ENCODE measurements at regions not wholly inside any gene's neighbourhood (a gene's known extent, or its start where the extent isn't known, plus 50 kb on each side); places are given as distances from the start of the nearest gene placed in this dataset.

DNA sequence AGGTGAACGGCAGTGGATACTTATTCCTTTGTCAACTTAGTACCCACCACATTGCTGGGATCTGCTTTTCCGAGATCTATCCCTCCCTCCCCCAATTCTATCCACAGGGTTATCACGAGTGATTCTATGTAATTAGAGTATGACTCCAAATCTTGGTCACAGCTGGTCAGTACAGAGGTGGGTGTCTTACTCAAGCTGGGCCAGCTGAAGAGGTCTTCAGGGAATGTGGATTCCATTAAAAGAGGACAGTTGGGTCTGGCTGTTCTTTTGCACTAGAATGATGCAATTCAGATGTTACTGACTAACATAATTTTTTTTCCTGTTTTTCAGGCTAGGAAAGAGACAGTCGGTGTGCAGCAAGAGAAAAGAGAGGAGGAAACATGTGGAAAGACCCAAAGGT, 92.3 kb downstream of the HS3ST1 start:
- TF ChIP-seq, protein P1, sequence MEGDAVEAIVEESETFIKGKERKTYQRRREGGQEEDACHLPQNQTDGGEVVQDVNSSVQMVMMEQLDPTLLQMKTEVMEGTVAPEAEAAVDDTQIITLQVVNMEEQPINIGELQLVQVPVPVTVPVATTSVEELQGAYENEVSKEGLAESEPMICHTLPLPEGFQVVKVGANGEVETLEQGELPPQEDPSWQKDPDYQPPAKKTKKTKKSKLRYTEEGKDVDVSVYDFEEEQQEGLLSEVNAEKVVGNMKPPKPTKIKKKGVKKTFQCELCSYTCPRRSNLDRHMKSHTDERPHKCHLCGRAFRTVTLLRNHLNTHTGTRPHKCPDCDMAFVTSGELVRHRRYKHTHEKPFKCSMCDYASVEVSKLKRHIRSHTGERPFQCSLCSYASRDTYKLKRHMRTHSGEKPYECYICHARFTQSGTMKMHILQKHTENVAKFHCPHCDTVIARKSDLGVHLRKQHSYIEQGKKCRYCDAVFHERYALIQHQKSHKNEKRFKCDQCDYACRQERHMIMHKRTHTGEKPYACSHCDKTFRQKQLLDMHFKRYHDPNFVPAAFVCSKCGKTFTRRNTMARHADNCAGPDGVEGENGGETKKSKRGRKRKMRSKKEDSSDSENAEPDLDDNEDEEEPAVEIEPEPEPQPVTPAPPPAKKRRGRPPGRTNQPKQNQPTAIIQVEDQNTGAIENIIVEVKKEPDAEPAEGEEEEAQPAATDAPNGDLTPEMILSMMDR (conservative IDR thresholded peaks at IDR 0.05; ENCODE audit: low read depth, low read length), result no peak
- no peak for TF ChIP-seq EZH2 (IDR thresholded peaks at IDR 0.05; ENCODE audit: borderline replicate concordance, low read depth, low read length, poor library complexity, severe bottlenecking)

All from A673 (cell line).